Uterus (tissue), 3 donors: ENCODE measurements at regions not wholly inside any gene's neighbourhood (a gene's known extent, or its start where the extent isn't known, plus 50 kb on each side); places are given as distances from the start of the nearest gene placed in this dataset.
"Not testable (repeated sequence)": the region's sequence is repeated elsewhere in the genome, so short reads cannot be mapped to it uniquely, and the experiment has no call there.

Source experiments
- DNase-seq, 2 donors: peaks; one replicate each; pipeline ENCODE4 v3.0.0-alpha.2; 2019 to 2020
- H3K27ac ChIP-seq, 2 donors: fragments of 200-600 bp; sonication (generic); 1 replicate in 1 of 2; 2 replicates in 1 of 2; pipeline ENCODE4 v1.5.1; 2016 to 2018
- H3K27me3 ChIP-seq, 2 donors: fragments of 200-600 bp; sonication (generic); one replicate each; pipeline ENCODE4 v1.5.1; 2018 to 2019; ENCODE audit warnings: control low read depth in 1 of 2
- H3K36me3 ChIP-seq, 2 donors: fragments of 200-600 bp; sonication (generic); one replicate each; pipeline ENCODE4 v1.5.1; 2019; ENCODE audit warnings: control low read depth in 1 of 2
- H3K4me1 ChIP-seq, 2 donors: fragments of 200-600 bp; sonication (generic); one replicate each; pipeline ENCODE4 v1.5.1; 2018 to 2019; ENCODE audit warnings: control low read depth in 1 of 2
- H3K4me3 ChIP-seq, 2 donors: fragments of 200-600 bp; sonication (generic); 1 replicate in 1 of 2; 2 replicates in 1 of 2; pipeline ENCODE4 v1.5.1; 2018 to 2019; ENCODE audit warnings: mild to moderate bottlenecking in 1 of 2
- H3K9me3 ChIP-seq, 2 donors: fragments of 200-600 bp; sonication (generic); one replicate each; pipeline ENCODE4 v1.5.1; 2019; ENCODE audit warnings: control low read depth in 1 of 2
- CTCF ChIP-seq, 4 experiments: fragments of 200-600 bp in 2 of 4; fragments of 450-650 bp in 2 of 4; sonication (generic) in 2 of 4; IDR thresholded peaks; one replicate each; pipeline ENCODE4 v1.5.1; 2016 to 2019; ENCODE audit warnings: antibody characterized with exemption in 4 of 4, mild to moderate bottlenecking in 2 of 4, moderate library complexity in 1 of 4
- POLR2A ChIP-seq, 2 donors: fragments of 450-650 bp; IDR thresholded peaks; one replicate each; pipeline ENCODE4 v1.6.1; 2016; ENCODE audit warnings: antibody characterized with exemption in 2 of 2, mild to moderate bottlenecking in 1 of 2, moderate library complexity in 1 of 2
- intact Hi-C: fragments of 100-400 bp; cut with DNase I; formaldehyde crosslinking; loops from one replicate; pipeline ENCODE4 v1.15.1; 2023; ENCODE audit warnings: low total_unique reads
- donor health status: DM: yes; HTN: yes; CAD: no.

GRCh38 chr14:41449066-41449465 is 157.6 kb upstream of the LRFN5 start:
- Histone ChIP-seq H3K36me3 (no peaks in the 10 kb centered on the region), H3K4me3 (no peak overlapping the region), H3K27me3 (no peaks in the 10 kb centered on the region), H3K9me3 (no peaks in the 10 kb centered on the region), H3K4me1 (no peaks in the 10 kb centered on the region), H3K27ac (no peak overlapping the region)
- TF ChIP-seq POLR2A (IDR thresholded peaks at IDR 0.05) (no peak), CTCF (IDR thresholded peaks at IDR 0.05) (no peak)
- no peak for DNase-seq
- intact Hi-C loops = no loop called here

- Histone ChIP-seq H3K36me3 (no peaks in the 10 kb centered on the region), H3K27ac (no peak overlapping the region), H3K4me1 (no peaks in the 10 kb centered on the region), H3K9me3 (no peaks in the 10 kb centered on the region), H3K27me3 (no peaks in the 10 kb centered on the region), H3K4me3 (no peak overlapping the region)
- intact Hi-C loops = no loop called here
- DNase-seq = no peak
- TF ChIP-seq CTCF (IDR thresholded peaks at IDR 0.05) (no peak), POLR2A (IDR thresholded peaks at IDR 0.05) (no peak)
These were observed 160.7 kb upstream of the LRFN5 start for GRCh38 chr14:41446008-41446407.

- Histone ChIP-seq H3K27me3 (no peaks in the 10 kb centered on the region), H3K4me3 (no peak overlapping the region), H3K4me1 (no peaks in the 10 kb centered on the region), H3K27ac (no peak overlapping the region), H3K36me3 (no peaks in the 10 kb centered on the region), H3K9me3 (no peaks in the 10 kb centered on the region)
- TF ChIP-seq CTCF (IDR thresholded peaks at IDR 0.05) (no peak), POLR2A (IDR thresholded peaks at IDR 0.05) (no peak)
- intact Hi-C loops = no loop called here
- no peak for DNase-seq
These were observed 183.2 kb upstream of the LRFN5 start for GRCh38 chr14:41423503-41423902.

- intact Hi-C loops, H3K36me3 ChIP-seq, H3K4me3 ChIP-seq, H3K4me1 ChIP-seq, H3K27me3 ChIP-seq, H3K9me3 ChIP-seq, H3K27ac ChIP-seq, DNase-seq: not testable (repeated sequence)
These were observed 185.4 kb upstream of the LRFN5 start for GRCh38 chr14:41421308-41421707.

- Histone ChIP-seq H3K27ac (no peak overlapping the region), H3K36me3 (no peaks in the 10 kb centered on the region), H3K9me3 (no peaks in the 10 kb centered on the region), H3K4me1 (no peaks in the 10 kb centered on the region), H3K27me3 (no peaks in the 10 kb centered on the region), H3K4me3 (no peak overlapping the region)
- intact Hi-C loops = no loop called here
- TF ChIP-seq POLR2A (IDR thresholded peaks at IDR 0.05) = no peak
- no peak for TF ChIP-seq CTCF (IDR thresholded peaks at IDR 0.05)
- no peak for DNase-seq
These were observed 187.0 kb upstream of the LRFN5 start for GRCh38 chr14:41419709-41420108.

- DNase-seq = no peak
- TF ChIP-seq CTCF (IDR thresholded peaks at IDR 0.05) (no peak), POLR2A (IDR thresholded peaks at IDR 0.05) (no peak)
- Histone ChIP-seq H3K36me3 (no peaks in the 10 kb centered on the region), H3K9me3 (no peaks in the 10 kb centered on the region), H3K4me1 (no peaks in the 10 kb centered on the region), H3K4me3 (no peak overlapping the region), H3K27me3 (no peaks in the 10 kb centered on the region), H3K27ac (no peak overlapping the region)
- intact Hi-C loops = no loop called here
These were observed 187.8 kb upstream of the LRFN5 start for GRCh38 chr14:41418851-41419250.
